ENCODE measurements at regions not wholly inside any gene's neighbourhood (a gene's known extent, or its start where the extent isn't known, plus 50 kb on each side); places are given as distances from the start of the nearest gene placed in this dataset.

- no peak overlapping the region for H3K27ac ChIP-seq
- no peaks in the 10 kb centered on the region for H3K27me3 ChIP-seq
- H3K4me1 ChIP-seq, result no peaks in the 10 kb centered on the region
- DNase-seq (ENCODE audit: low spot score in 2 of 2), result no peak
- H3K36me3 ChIP-seq, result no peaks in the 10 kb centered on the region
- intact Hi-C loops (cut with DNase I; ENCODE audit: low total_unique reads), result no loop called here
- no peak overlapping the region for H3K4me3 ChIP-seq
- TF ChIP-seq CTCF (IDR thresholded peaks at IDR 0.05), result no peak
- no peak for TF ChIP-seq POLR2A (IDR thresholded peaks at IDR 0.05)
- TF ChIP-seq POLR2AphosphoS5 (IDR thresholded peaks at IDR 0.05), result no peak
- H3K9me3 ChIP-seq, result peaks cover 9 to 21% of the 10 kb centered on the region in 2 donors
These were observed 165.6 kb upstream of the IRX2 start for GRCh38 chr5:2917093-2917492.

GRCh38 chr5:2916076-2916682 is 164.7 kb upstream of the IRX2 start:
- Histone ChIP-seq H3K27ac (no peak overlapping the region), H3K27me3 (no peaks in the 10 kb centered on the region), H3K4me3 (no peak overlapping the region), H3K9me3 (peaks cover 7 to 12% of the 10 kb centered on the region in 2 donors), H3K36me3 (no peaks in the 10 kb centered on the region), H3K4me1 (no peaks in the 10 kb centered on the region)
- no peak for DNase-seq (ENCODE audit: low spot score in 2 of 2)
- intact Hi-C loops (cut with DNase I; ENCODE audit: low total_unique reads), result no loop called here
- no peak for TF ChIP-seq POLR2A (IDR thresholded peaks at IDR 0.05)

- H3K9me3 ChIP-seq, result peaks cover under 1 to 6% of the 10 kb centered on the region in 2 donors
- intact Hi-C loops (cut with DNase I; ENCODE audit: low total_unique reads), result no loop called here
- no peaks in the 10 kb centered on the region for H3K4me1 ChIP-seq
- no peak overlapping the region for H3K27ac ChIP-seq
- TF ChIP-seq POLR2A (IDR thresholded peaks at IDR 0.05) (no peak), POLR2AphosphoS5 (IDR thresholded peaks at IDR 0.05) (no peak), CTCF (IDR thresholded peaks at IDR 0.05) (no peak)
- DNase-seq (ENCODE audit: low spot score in 2 of 2), result no peak
- no peaks in the 10 kb centered on the region for H3K36me3 ChIP-seq
- no peak overlapping the region for H3K4me3 ChIP-seq
- H3K27me3 ChIP-seq, result no peaks in the 10 kb centered on the region
These were observed 163.6 kb upstream of the IRX2 start for GRCh38 chr5:2914981-2915484.

GRCh38 chr5:2914022-2914661 is 162.7 kb upstream of the IRX2 start:
- intact Hi-C loops (cut with DNase I; ENCODE audit: low total_unique reads), result no loop called here
- Histone ChIP-seq H3K27me3 (no peaks in the 10 kb centered on the region), H3K36me3 (no peaks in the 10 kb centered on the region), H3K4me3 (no peak overlapping the region), H3K27ac (no peak overlapping the region), H3K4me1 (no peaks in the 10 kb centered on the region), H3K9me3 (no peaks in the 10 kb centered on the region)
- TF ChIP-seq CTCF (IDR thresholded peaks at IDR 0.05), result no peak
- no peak for TF ChIP-seq POLR2AphosphoS5 (IDR thresholded peaks at IDR 0.05)
- TF ChIP-seq POLR2A (IDR thresholded peaks at IDR 0.05), result no peak
- DNase-seq (ENCODE audit: low spot score in 2 of 2), result no peak

- Histone ChIP-seq H3K4me3 (no peak overlapping the region), H3K9me3 (no peaks in the 10 kb centered on the region), H3K4me1 (no peaks in the 10 kb centered on the region), H3K27me3 (no peaks in the 10 kb centered on the region), H3K27ac (no peak overlapping the region), H3K36me3 (no peaks in the 10 kb centered on the region)
- intact Hi-C loops (cut with DNase I; ENCODE audit: low total_unique reads), result no loop called here
- no peak for DNase-seq (ENCODE audit: low spot score in 2 of 2)
- TF ChIP-seq POLR2AphosphoS5 (IDR thresholded peaks at IDR 0.05) (no peak), CTCF (IDR thresholded peaks at IDR 0.05) (no peak), POLR2A (IDR thresholded peaks at IDR 0.05) (no peak)
These were observed 161.8 kb upstream of the IRX2 start for GRCh38 chr5:2913281-2913680.

Measured in breast epithelium (tissue), 4 donors.